SK-N-MC (cell line): ENCODE measurements at regions not wholly inside any gene's neighbourhood (a gene's known extent, or its start where the extent isn't known, plus 50 kb on each side); places are given as distances from the start of the nearest gene placed in this dataset.

Experiments
- DNase-seq: peaks from one replicate; pipeline ENCODE4 v3.0.0-alpha.2; 2011; ENCODE audit warnings: low read depth, low spot score
- H3K27ac ChIP-seq: fragments of 200-600 bp; sonication (generic); 2 replicates; pipeline ENCODE4 v1.5.1; 2016; ENCODE audit warnings: mixed run types
- H3K36me3 ChIP-seq: fragments of 200-600 bp; sonication (generic); 2 replicates; pipeline ENCODE4 v1.6.1; 2017; ENCODE audit warnings: antibody characterized with exemption, low read length, mixed read lengths; ENCODE audit not compliant: insufficient read depth
- H3K4me3 ChIP-seq: fragments of 200-600 bp; sonication (generic); 2 replicates; pipeline ENCODE4 v1.5.1; 2016
- H3K9ac ChIP-seq: fragments of 200-600 bp; sonication (generic); 2 replicates; pipeline ENCODE4 v1.8.0; 2017; ENCODE audit warnings: mixed run types, mixed read lengths; ENCODE audit not compliant: insufficient read length
- H3K9me3 ChIP-seq: fragments of 200-600 bp; sonication (generic); 2 replicates; pipeline ENCODE4 v1.6.1; 2017; ENCODE audit warnings: low read depth, mild to moderate bottlenecking, antibody characterized with exemption, low read length, moderate library complexity, mixed read lengths
- EZH2 ChIP-seq: fragments of 200-600 bp; sonication (generic); IDR thresholded peaks from one replicate; pipeline ENCODE4 v1.6.1; 2017; ENCODE audit warnings: antibody characterized with exemption
- FOXP2 ChIP-seq: optimal IDR thresholded peaks from 2 replicates; pipeline ENCODE3; 2011; ENCODE audit warnings: mild to moderate bottlenecking, moderate library complexity; ENCODE audit not compliant: insufficient read depth; ENCODE audit errors: extremely low read length, control extremely low read depth
- POLR2AphosphoS5 ChIP-seq: IDR thresholded peaks from 2 replicates; pipeline ENCODE4 v1.6.1; 2012; ENCODE audit warnings: mild to moderate bottlenecking, low read depth, low read length, borderline replicate concordance

DNA sequence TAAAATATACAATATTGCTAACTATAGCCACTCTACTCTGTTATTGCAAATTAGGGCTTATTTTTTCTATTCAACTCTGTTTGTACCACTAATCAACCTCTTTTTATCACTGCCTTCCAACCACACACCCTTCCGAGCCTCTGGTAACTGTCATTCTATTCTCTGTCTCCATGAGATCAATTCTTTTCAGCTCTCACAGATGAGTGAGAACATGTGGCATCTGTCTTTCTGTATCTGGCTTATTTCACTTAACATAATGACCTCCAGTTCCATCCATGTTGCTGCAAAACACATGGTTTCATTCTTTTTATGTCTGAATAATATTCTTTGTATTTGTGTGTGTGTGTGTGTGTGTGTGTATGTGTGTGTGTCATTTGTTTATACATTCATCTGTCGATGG is 350.1 kb upstream of the DACH1 start:
- Histone ChIP-seq H3K4me3 (no peak overlapping the region), H3K9ac (no peak overlapping the region), H3K9me3 (no peaks in the 10 kb centered on the region), H3K27ac (no peak overlapping the region), H3K36me3 (no peaks in the 10 kb centered on the region)
- TF ChIP-seq FOXP2 (no peak), POLR2AphosphoS5 (no peak), EZH2 (no peak)
- no peak for DNase-seq

DNA sequence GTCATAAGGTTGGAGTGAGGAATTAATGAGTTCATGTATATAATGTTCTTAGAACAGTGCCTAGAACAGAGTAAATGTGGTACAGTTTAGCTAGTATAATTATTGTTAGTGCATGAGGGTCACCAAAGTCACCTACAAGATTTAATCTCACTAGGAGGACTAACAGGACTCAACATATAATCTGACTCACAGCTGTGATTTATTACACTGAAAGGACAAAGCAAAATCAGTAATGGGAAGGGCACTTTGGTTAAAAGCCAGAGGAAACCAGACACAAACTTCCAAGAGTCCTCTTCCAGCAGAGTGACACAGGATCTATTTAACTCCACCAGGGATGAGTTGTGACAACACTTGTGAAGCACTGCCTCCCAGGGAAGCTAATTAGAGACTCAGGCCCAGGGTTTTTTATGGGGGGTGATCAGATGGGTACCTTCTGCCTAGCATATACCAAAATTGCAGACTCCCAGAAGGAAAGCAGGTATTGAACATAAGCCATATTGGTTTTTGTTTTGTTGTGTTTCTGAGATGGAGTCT is 341.2 kb upstream of the DACH1 start:
- Histone ChIP-seq H3K9me3 (no peaks in the 10 kb centered on the region), H3K27ac (no peak overlapping the region), H3K9ac (no peak overlapping the region), H3K36me3 (no peaks in the 10 kb centered on the region), H3K4me3 (no peak overlapping the region)
- TF ChIP-seq FOXP2 (no peak), POLR2AphosphoS5 (no peak), EZH2 (no peak)
- no peak for DNase-seq

DNA sequence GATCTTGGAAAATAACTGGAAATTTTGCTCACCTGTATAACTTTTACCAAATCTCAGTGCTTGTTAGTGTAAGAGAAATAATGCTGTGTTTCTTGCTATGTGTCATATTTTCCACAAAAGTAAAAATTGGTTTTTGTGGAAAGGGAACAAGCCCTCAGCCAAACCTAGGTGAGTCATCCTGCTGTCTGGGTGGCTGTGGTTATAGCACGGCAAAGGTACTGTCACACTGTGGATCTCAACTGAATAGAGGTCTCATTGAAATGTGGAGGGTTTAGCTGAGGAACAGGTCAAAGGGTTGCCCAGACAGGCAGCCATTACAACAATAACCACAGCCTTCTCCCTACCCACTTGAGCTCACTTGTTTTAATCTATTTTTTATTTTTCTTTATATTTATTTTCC is 338.8 kb upstream of the DACH1 start:
- H3K36me3 ChIP-seq: no peaks in the 10 kb centered on the region
- H3K27ac ChIP-seq: no peak overlapping the region
- TF ChIP-seq POLR2AphosphoS5: no peak
- no peak for TF ChIP-seq EZH2
- TF ChIP-seq FOXP2: no peak
- no peak overlapping the region for H3K4me3 ChIP-seq
- no peaks in the 10 kb centered on the region for H3K9me3 ChIP-seq
- no peak overlapping the region for H3K9ac ChIP-seq
- no peak for DNase-seq

DNA sequence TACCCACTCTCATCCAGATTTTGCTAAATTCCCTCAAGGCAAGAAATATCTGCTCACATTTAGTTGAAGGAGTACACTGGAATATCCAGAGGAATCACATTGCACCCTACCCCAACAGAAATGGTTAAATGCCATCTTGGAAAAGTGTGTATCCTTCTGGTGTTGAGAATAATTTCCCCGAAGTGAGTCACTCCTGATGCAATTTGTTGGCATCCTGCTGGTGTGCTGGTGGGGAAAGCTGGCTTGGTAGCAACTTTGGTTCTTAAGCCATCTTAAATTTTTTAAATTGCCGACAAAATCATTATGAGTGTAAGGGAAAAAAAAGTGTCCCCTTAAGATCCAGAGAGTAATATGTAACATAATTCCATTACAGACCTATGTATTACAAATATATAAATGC is 337.3 kb upstream of the DACH1 start:
- no peaks in the 10 kb centered on the region for H3K9me3 ChIP-seq
- no peak overlapping the region for H3K9ac ChIP-seq
- H3K27ac ChIP-seq: no peak overlapping the region
- DNase-seq: no peak
- no peak overlapping the region for H3K4me3 ChIP-seq
- H3K36me3 ChIP-seq: no peaks in the 10 kb centered on the region
- TF ChIP-seq FOXP2 (no peak), EZH2 (no peak), POLR2AphosphoS5 (no peak)

DNA sequence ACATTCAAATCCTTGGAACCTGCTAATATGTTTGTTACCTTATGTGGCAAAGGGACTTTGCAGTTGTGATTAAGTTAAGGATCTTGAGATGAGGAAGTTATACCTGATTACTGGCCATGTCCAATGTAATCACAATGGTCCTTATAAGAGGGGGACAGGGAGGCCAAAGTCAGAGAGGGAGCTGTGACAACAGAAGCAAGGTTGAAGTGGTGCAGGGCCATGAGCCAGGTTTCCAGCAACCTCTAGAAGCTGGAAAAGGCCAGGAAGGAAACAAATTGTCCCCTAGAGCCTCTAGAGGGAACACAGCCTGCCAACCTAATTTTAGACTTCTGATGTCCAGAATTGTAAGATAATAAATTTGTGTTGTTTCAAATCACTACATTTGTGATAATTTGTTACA is 334.7 kb upstream of the DACH1 start:
- H3K9me3 ChIP-seq: no peaks in the 10 kb centered on the region
- TF ChIP-seq FOXP2: no peak
- TF ChIP-seq POLR2AphosphoS5: no peak
- TF ChIP-seq EZH2: no peak
- H3K36me3 ChIP-seq: no peaks in the 10 kb centered on the region
- no peak for DNase-seq
- no peak overlapping the region for H3K9ac ChIP-seq
- no peak overlapping the region for H3K4me3 ChIP-seq
- no peak overlapping the region for H3K27ac ChIP-seq

DNA sequence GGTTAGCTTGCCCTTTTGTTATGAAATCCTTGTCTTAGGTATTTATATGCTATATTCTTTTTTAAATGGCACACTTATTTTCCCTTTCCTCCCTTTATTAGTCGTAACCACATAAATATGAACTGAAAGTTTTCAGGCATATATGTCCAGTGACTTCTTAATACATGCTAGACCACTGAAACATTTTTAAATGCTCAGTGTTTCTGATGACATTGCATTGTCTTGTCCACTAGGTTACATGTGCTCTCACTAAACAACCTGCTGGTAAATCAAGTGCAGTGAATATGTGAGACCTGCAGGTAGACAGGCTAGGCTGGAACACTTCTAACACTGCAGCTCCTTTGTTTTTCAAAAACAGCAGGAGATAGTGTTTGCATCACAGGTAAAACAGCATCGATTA is 332.6 kb upstream of the DACH1 start:
- Histone ChIP-seq H3K36me3 (no peaks in the 10 kb centered on the region), H3K9ac (no peak overlapping the region), H3K9me3 (no peaks in the 10 kb centered on the region), H3K27ac (no peak overlapping the region), H3K4me3 (no peak overlapping the region)
- DNase-seq: no peak
- TF ChIP-seq EZH2 (no peak), FOXP2 (no peak), POLR2AphosphoS5 (no peak)

DNA sequence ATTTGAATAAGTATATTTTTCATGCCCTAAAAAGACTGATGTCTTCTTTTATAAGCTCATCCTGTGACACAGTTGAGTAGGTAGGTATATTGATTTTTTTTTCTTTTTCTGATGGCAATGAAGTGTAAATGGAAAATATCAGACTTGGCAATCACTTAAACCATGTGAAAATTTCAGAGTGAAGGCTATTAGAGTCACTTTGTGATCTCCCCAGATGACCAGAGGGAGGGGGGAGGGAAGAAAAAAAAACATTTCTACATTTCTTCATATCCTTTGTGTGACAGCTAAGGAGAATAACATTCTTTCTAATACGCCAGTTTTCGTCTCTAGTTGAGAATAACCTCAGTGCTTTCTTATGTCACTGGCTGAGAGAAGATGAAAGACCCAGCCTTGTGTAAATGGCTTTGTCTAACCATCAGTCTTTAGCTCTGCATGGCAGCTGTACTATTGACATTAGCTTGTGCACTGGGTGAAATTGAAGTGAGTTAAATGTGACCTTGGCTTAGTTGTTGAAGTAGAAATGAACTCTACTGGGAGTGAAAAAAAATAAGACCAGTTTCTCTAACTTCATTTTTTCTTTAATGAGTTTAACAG is 332.1 kb upstream of the DACH1 start:
- H3K9me3 ChIP-seq: no peaks in the 10 kb centered on the region
- H3K9ac ChIP-seq: no peak overlapping the region
- H3K27ac ChIP-seq: no peak overlapping the region
- no peak for DNase-seq
- no peak for TF ChIP-seq POLR2AphosphoS5
- TF ChIP-seq EZH2: no peak
- no peak for TF ChIP-seq FOXP2
- H3K36me3 ChIP-seq: no peaks in the 10 kb centered on the region
- no peak overlapping the region for H3K4me3 ChIP-seq

DNA sequence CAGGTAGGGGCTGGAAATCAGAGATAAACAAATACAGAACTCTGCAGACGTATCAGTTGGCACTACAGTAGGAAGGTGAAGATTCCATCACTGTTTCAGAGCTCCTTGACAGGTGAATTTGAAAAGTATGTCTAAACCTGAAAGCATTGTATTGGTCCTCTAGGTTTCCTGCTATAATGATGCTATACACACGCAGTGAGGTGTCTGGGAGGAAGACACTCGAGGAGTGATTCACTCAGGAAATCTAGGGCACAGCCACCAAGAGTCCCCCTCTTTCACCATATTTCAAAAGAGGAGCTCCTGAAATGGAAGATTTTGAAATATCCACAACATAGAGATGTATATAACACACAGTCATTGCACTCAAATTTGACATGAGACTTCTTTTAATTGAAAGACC is 331.0 kb upstream of the DACH1 start:
- no peaks in the 10 kb centered on the region for H3K36me3 ChIP-seq
- no peak overlapping the region for H3K27ac ChIP-seq
- no peak for DNase-seq
- no peak for TF ChIP-seq POLR2AphosphoS5
- no peak for TF ChIP-seq EZH2
- TF ChIP-seq FOXP2: no peak
- H3K9ac ChIP-seq: no peak overlapping the region
- H3K4me3 ChIP-seq: no peak overlapping the region
- no peaks in the 10 kb centered on the region for H3K9me3 ChIP-seq
